Hepatocyte (in vitro differentiated cells): ENCODE measurements at regions not wholly inside any gene's neighbourhood (a gene's known extent, or its start where the extent isn't known, plus 50 kb on each side); places are given as distances from the start of the nearest gene placed in this dataset.

ENCODE experiments used
- DNase-seq: peaks from one replicate; pipeline ENCODE4 v3.0.0-alpha.2; 2016; ENCODE audit warnings: low spot score
- H2AFZ ChIP-seq: fragments of 200-600 bp; sonication (generic); 2 replicates; pipeline ENCODE4 v1.6.0; 2016; ENCODE audit warnings: antibody characterized with exemption, mild to moderate bottlenecking
- H3K27ac ChIP-seq: fragments of 200-600 bp; sonication (generic); 2 replicates; pipeline ENCODE4 v1.5.1; 2016; ENCODE audit warnings: mild to moderate bottlenecking
- H3K27me3 ChIP-seq: fragments of 200-600 bp; sonication (generic); 2 replicates; pipeline ENCODE4 v1.6.1; 2016
- H3K36me3 ChIP-seq: fragments of 200-600 bp; sonication (generic); replicated peaks from 2 replicates; pipeline ENCODE4 v1.5.1; 2016; ENCODE audit warnings: low read depth; ENCODE audit not compliant: insufficient read depth
- H3K4me1 ChIP-seq: fragments of 200-600 bp; sonication (generic); 2 replicates; pipeline ENCODE4 v1.5.1; 2016; ENCODE audit warnings: mild to moderate bottlenecking, moderate library complexity; ENCODE audit not compliant: insufficient read depth
- H3K4me2 ChIP-seq: fragments of 200-600 bp; sonication (generic); 2 replicates; pipeline ENCODE4 v1.6.0; 2016
- H3K4me3 ChIP-seq: fragments of 200-600 bp; sonication (generic); 2 replicates; pipeline ENCODE4 v1.5.1; 2016; ENCODE audit warnings: mild to moderate bottlenecking
- H3K79me2 ChIP-seq: fragments of 200-600 bp; sonication (generic); 2 replicates; pipeline ENCODE4 v1.6.0; 2017; ENCODE audit warnings: mild to moderate bottlenecking
- H3K9me2 ChIP-seq: fragments of 200-600 bp; sonication (generic); replicated peaks from 2 replicates; pipeline ENCODE4 v1.6.0; 2017; ENCODE audit warnings: mild to moderate bottlenecking; ENCODE audit not compliant: insufficient read depth
- H3K9me3 ChIP-seq: fragments of 200-600 bp; sonication (generic); 2 replicates; pipeline ENCODE4 v1.5.1; 2016; ENCODE audit warnings: low read depth, mild to moderate bottlenecking
- H4K20me1 ChIP-seq: fragments of 200-600 bp; sonication (generic); 2 replicates; pipeline ENCODE4 v1.6.0; 2016; ENCODE audit warnings: mild to moderate bottlenecking; ENCODE audit not compliant: insufficient read depth, poor library complexity, severe bottlenecking
- EZH2 ChIP-seq: fragments of 200-600 bp; sonication (generic); IDR thresholded peaks from 2 replicates; pipeline ENCODE4 v1.6.1; 2016; ENCODE audit warnings: antibody characterized with exemption, mild to moderate bottlenecking, borderline replicate concordance
- EZH2phosphoT487 ChIP-seq: fragments of 200-600 bp; sonication (generic); IDR thresholded peaks from one replicate; pipeline ENCODE4 v1.6.1; 2018; ENCODE audit warnings: antibody characterized with exemption, mild to moderate bottlenecking, low read depth, moderate library complexity; ENCODE audit not compliant: unreplicated experiment, severe bottlenecking
- WGBS: methylation state at CpG from one replicate; pipeline ENCODE4 v1.1.6; 2016; ENCODE audit warnings: low lambda C conversion rate; ENCODE audit errors: missing lambda C conversion rate; 5-methylcytosine and 5-hydroxymethylcytosine counted together
- TF ChIP-seq, protein P1 (sequence below): fragments of 200-600 bp; sonication (generic); IDR thresholded peaks from 2 replicates; pipeline ENCODE4 v1.5.1; 2016; ENCODE audit warnings: antibody characterized with exemption, mild to moderate bottlenecking; ENCODE audit not compliant: poor library complexity

DNA sequence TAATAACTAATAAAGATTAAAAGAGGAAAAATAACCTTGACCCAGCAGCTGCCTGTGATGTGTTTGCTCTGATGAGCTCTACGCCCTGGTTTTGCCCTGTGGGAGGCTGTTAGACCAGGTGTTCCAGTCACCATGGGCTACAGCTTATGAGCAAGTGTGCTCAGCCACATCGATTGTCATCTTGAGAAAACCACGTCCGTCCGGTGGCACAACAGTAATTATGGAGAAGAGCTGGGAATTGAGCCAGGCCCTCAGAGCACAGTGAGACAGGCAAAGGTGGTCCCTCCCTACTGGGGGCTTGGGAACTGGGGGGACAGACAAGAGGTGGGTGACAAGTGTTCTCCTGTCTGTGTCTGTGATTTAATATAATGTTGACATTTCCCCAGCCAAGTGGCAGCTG lies 420.5 kb downstream of the MATN1 start:
- H3K27me3 ChIP-seq: peaks cover 11% of the 10 kb centered on the region
- H4K20me1 ChIP-seq: no peaks in the 10 kb centered on the region
- TF ChIP-seq EZH2: no peak
- no peak for TF ChIP-seq EZH2phosphoT487
- TF ChIP-seq, protein P1, sequence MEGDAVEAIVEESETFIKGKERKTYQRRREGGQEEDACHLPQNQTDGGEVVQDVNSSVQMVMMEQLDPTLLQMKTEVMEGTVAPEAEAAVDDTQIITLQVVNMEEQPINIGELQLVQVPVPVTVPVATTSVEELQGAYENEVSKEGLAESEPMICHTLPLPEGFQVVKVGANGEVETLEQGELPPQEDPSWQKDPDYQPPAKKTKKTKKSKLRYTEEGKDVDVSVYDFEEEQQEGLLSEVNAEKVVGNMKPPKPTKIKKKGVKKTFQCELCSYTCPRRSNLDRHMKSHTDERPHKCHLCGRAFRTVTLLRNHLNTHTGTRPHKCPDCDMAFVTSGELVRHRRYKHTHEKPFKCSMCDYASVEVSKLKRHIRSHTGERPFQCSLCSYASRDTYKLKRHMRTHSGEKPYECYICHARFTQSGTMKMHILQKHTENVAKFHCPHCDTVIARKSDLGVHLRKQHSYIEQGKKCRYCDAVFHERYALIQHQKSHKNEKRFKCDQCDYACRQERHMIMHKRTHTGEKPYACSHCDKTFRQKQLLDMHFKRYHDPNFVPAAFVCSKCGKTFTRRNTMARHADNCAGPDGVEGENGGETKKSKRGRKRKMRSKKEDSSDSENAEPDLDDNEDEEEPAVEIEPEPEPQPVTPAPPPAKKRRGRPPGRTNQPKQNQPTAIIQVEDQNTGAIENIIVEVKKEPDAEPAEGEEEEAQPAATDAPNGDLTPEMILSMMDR: no peak
- no peaks in the 10 kb centered on the region for H3K36me3 ChIP-seq
- no peaks in the 10 kb centered on the region for H3K9me3 ChIP-seq
- H3K9me2 ChIP-seq: no peaks in the 10 kb centered on the region
- H3K4me3 ChIP-seq: no peak overlapping the region
- H3K27ac ChIP-seq: no peak overlapping the region
- H2AFZ ChIP-seq: no peak overlapping the region
- H3K79me2 ChIP-seq: no peaks in the 10 kb centered on the region
- no peak overlapping the region for H3K4me2 ChIP-seq
- 80% methylated on average over 5 of the region's 5 CpGs for WGBS
- no peak for DNase-seq
- H3K4me1 ChIP-seq: no peaks in the 10 kb centered on the region

DNA sequence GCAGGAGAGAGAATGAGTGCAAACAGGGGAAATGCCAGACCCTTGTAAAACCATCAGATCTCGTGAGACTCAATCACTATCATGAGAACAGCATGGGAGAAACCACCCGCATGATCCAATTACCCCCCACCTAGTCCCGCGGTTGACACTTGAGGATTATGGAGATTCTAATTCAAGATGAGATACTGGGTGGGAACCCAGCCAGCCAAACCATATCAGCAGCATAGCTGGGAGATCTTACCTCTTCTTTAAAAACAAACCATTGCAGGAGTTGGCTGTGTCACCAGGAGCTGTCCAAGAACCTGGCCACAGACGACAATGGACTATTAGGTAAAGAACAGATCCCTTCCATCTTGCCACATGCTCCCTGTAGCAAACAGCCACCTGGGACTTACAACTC lies 422.7 kb downstream of the MATN1 start:
- DNase-seq: no peak
- no peaks in the 10 kb centered on the region for H3K79me2 ChIP-seq
- no peak overlapping the region for H2AFZ ChIP-seq
- no peaks in the 10 kb centered on the region for H3K9me3 ChIP-seq
- no peaks in the 10 kb centered on the region for H4K20me1 ChIP-seq
- 46% methylated on average over 5 of the region's 5 CpGs for WGBS
- H3K4me2 ChIP-seq: no peak overlapping the region
- no peaks in the 10 kb centered on the region for H3K9me2 ChIP-seq
- H3K4me3 ChIP-seq: no peak overlapping the region
- TF ChIP-seq EZH2: no peak
- no peak for TF ChIP-seq EZH2phosphoT487
- TF ChIP-seq, protein P1: no peak
- H3K27ac ChIP-seq: no peak overlapping the region
- H3K36me3 ChIP-seq: no peaks in the 10 kb centered on the region
- H3K4me1 ChIP-seq: no peaks in the 10 kb centered on the region
- H3K27me3 ChIP-seq: peaks cover 11% of the 10 kb centered on the region

DNA sequence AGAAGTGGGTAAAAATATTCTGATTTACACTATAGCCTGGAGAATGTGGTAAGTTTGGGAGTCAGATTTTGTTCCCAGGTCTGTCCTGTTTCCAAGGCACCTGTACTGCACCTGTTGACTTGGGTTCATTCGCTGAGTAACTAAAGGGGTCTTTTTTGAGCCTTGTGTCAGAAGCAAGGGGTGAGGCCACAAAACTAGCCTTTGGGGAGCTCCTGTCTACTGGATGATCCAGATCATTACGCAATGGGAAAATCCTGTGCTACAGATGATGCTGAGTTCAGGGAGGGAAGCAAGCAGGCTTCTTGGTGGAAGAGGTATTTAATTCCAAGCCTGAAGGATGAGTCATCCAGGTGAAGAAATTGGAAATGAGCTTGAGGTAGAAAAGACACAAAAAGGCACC lies 424.0 kb downstream of the MATN1 start:
- no peak for TF ChIP-seq EZH2phosphoT487
- TF ChIP-seq, protein P1: no peak
- no peak for TF ChIP-seq EZH2
- no peaks in the 10 kb centered on the region for H3K4me1 ChIP-seq
- H3K9me3 ChIP-seq: no peaks in the 10 kb centered on the region
- no peak overlapping the region for H3K4me3 ChIP-seq
- no peaks in the 10 kb centered on the region for H3K9me2 ChIP-seq
- no peaks in the 10 kb centered on the region for H3K79me2 ChIP-seq
- H3K36me3 ChIP-seq: no peaks in the 10 kb centered on the region
- WGBS: 96% methylated on average over 2 of the region's 2 CpGs
- H3K27me3 ChIP-seq: peaks cover 6% of the 10 kb centered on the region
- H2AFZ ChIP-seq: no peak overlapping the region
- DNase-seq: no peak
- H3K4me2 ChIP-seq: no peak overlapping the region
- no peak overlapping the region for H3K27ac ChIP-seq
- H4K20me1 ChIP-seq: no peaks in the 10 kb centered on the region

DNA sequence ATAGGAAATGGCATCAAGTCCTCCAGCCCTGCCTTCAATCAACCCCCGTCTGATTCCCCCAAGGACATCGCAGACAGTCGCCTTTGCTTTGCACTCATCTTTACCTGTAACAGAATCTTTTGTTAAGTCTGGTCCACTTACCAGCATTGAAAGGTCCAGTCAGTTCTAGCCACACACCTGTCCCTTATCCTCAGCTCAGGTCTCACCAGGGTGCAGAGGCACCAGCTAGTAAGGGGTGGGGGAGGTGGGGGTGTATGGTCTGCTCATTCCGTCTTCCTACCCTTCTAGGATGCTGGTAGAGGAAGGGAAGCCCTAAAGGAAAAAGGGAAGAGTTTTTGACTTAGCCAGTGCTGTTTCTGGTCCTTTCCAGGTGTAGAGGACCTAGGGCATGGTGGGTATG lies 427.7 kb downstream of the MATN1 start:
- TF ChIP-seq, protein P1: no peak
- TF ChIP-seq EZH2 (no peak), EZH2phosphoT487 (no peak)
- no peaks in the 10 kb centered on the region for H3K9me3 ChIP-seq
- no peaks in the 10 kb centered on the region for H4K20me1 ChIP-seq
- 89% methylated on average over 4 of the region's 4 CpGs for WGBS
- peaks cover 5% of the 10 kb centered on the region for H3K27me3 ChIP-seq
- H3K9me2 ChIP-seq: no peaks in the 10 kb centered on the region
- no peak overlapping the region for H3K4me2 ChIP-seq
- H2AFZ ChIP-seq: no peak overlapping the region
- H3K36me3 ChIP-seq: no peaks in the 10 kb centered on the region
- H3K4me1 ChIP-seq: no peaks in the 10 kb centered on the region
- H3K79me2 ChIP-seq: no peaks in the 10 kb centered on the region
- H3K27ac ChIP-seq: no peak overlapping the region
- no peak for DNase-seq
- H3K4me3 ChIP-seq: no peak overlapping the region
